Stimulated activated CD4-positive, alpha-beta T cell treated with anti-CD3 and anti-CD28 coated beads, TNF-alpha, amount 100 ng/mL, for 48 hours (primary cell): ENCODE measurements at regions not wholly inside any gene's neighbourhood (a gene's known extent, or its start where the extent isn't known, plus 50 kb on each side); places are given as distances from the start of the nearest gene placed in this dataset.
"Not testable (repeated sequence)": the region's sequence is repeated elsewhere in the genome, so short reads cannot be mapped to it uniquely, and the experiment has no call there.

ENCODE experiments used
- DNase-seq, 3 donors: peaks; one replicate each; pipeline ENCODE4 v3.0.0-alpha.2; 2020; ENCODE audit warnings: low read depth in 3 of 3

DNA sequence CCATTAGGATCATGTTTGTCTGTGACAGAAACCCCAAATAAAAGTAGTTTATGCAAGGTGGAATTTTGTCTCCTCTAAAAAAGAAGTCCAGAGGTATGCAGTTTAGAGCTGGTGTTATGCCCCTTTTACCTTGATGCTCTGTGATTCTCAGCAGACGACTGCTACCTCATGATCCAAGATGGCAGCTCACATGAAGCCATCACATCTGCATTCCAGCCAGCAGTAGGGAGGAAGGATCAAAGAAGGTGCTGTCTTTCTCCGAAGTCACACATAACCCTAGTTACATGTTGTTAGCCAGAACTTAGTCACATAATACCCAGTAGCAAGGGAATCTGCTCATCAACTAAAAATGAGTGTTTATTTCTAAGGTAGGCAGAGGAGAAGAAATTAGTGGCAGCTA is 135.7 kb upstream of the HS3ST2 start:
- DNase-seq, result no peak

DNA sequence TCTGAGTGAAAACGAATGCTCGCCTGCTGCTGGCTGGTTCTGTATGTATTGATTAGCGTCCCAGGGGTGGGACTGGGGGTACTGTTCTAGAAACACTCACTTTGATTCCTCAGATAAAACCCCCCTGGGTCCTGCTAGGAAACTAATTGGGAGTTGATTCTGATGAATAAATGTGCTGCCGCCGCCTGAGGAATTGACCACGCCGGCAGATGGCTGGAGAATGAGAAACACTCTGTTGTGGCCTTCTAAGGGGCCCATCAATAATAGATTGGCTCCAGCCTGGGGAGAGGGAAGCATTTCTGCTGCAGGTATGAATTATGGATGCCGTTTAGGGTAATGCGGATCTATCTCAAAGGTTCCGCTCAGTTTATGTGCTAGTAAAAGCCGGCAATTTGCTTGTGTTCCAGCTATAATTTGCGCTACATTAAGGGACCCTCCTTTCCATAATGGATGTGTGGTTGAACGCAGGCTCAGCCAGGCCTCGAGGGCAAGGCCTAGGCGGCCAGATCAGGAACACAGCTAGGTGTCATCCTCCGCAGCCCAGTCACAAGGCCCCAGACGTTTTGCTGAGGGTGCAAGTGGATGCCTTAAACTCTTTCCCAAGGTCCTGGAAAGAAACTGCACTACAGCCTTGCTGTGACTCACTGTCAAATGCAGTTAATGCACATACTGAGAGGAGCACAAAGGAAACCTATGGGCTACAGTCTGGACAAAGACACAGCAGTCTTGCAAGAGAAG is 132.2 kb upstream of the HS3ST2 start:
- DNase-seq, result no peak

DNA sequence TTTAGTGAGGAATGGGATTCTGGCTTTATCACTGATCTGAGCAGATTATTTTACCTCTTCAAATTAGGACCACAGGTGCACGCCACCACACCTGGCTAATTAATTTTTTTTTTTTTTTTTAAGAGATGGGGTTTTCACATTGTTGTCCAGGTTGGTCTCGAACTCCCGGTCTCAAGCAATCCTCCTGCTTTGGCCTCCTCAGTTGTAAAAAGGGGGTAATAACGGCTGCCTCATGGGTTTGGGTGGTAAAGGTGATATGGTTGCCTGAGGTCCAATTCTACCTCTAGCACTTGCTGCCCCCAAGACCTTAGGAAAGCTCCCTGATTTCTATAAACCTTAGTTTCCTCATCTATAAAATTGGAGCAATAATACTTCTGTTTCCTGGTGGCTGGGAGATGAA is 130.7 kb upstream of the HS3ST2 start:
- DNase-seq, result no peak

DNA sequence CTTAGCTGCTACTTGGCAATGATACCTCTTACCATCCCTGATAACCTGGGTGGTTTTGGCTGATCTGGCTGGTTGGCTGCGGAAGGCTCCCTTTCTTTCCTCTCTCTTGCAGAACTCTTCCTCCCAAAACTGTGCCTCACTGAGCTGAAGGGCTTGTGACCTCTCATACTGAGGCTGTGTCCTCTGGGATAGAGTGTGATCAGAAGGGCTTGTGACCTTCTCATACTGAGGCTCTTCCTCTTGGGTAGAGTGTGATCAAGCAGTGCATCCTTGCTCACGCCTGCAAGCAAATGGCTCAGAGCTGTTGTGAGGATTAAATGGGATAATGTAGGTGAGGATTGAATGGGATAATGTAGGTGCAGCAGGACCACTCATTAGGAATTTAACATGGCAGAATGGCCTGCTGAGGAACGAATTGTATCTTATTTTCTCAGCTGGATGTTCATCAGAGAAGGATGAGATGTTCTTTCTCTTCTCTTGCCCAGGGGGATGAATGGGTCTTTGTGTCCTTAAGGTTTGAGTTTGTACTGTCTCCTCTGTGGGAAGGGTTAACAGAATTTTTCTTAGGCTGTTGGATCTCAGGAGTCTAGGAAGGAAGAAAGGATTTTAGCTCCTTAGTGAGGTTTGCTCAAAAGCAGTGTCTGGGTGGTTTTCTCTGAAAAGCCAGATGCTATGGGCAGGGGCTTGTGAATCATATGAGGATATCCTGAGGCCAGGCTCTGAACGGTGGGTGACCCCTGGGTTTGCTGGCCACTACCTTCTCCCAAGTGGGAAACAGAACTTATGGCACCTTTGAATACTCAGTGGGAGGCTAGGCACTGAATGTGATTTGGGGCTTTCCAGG is 130.0 kb upstream of the HS3ST2 start:
- DNase-seq, result no peak

DNA sequence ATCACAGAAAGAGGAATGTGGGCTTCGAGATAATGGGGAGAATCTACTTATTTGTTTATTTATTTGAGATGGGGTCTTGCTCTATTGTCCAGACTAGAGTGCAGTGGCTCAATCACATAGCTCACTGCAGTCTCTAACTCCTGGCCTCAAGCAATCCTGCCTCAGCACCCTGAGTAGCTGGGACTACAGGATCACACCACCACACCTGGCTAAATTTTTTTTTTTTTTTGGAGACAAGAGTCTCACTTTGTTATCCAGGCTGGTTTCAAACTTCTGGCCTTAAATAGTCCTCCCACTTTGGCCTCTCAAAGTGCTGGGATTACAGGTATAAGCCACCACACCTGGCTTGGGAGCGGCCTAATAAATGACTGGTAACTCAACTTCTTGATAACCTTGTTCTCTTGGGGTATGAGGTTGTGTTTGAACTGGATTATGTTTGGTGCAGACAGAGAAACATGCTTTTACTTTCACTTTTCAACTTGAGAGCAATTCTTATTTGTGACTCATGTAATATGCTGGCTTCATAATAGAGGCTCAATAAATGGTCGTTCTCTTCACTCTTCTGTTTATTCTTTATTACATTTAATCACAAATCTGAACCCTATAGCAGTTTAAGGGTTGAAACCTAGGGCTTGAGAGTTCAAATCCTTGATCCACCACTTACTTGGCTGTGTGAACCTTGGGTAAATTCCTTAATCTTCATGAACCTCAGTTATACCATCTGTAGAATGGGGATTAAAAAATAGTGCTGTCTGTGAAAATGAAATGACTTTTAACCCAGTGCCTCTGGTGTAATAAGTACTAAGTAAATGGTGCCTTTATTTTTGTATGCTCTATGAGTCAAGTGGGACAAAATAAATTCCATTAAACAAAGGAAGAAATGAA is 129.1 kb upstream of the HS3ST2 start:
- DNase-seq, result no peak

DNA sequence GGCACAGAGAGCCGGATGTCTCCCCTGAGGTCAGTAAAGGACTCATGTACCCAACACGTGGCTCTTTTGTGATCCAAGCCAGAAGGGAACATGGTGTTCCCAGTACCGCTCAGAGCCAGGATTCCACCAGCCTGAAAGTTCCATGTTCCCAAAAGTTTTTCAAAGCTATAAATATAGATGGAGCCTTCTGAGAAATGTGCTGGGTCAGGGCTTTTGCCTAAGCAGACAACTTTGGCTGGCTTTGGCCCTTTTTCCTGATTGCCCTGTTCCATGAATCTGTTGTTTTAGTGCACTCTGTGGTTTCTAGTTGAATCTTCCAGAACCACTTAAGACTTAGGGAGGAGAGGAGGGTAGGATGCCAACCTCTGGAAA is 128.5 kb upstream of the HS3ST2 start:
- no peak for DNase-seq

DNA sequence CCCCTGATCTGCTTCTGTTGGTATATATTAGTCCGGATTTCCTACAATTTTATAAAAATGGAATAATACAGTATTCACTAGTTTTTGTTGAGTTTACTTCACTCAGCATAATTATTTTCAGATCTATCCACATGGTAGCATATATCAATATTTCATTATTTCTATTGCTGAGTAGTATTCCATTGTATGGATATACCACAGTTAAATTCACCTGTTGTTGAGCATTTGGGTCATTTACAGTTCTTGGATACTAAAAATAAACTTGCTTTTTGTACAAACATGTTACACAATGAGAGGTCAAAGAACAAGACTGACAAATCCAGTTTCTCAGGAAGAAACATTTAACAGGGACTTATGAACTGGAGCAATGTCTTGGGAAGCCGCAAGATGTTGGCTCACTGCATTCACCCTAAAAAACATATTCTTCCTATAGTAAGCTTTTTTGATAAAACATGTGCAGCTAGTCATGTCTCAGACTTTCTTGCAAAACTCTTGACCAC is 126.9 kb upstream of the HS3ST2 start:
- DNase-seq, result no peak

DNA sequence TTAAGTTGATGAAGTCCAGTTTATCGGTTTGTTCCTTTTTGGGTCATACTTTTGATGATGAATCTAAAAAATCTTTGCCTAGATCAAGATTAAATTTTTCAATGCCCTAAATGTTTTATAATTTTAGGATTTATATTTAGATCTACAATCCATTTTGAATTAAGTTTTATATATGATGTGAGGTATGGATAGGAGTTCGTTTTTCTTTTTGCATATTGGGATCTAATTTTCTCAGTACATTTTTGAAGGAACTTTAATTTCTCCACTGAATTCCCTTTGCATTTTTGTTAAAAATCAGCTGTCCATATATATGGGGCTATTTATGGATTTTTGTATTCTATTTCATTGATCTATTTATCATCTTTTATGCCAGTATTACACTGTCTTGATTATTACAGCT is 125.5 kb upstream of the HS3ST2 start:
- no peak for DNase-seq

DNA sequence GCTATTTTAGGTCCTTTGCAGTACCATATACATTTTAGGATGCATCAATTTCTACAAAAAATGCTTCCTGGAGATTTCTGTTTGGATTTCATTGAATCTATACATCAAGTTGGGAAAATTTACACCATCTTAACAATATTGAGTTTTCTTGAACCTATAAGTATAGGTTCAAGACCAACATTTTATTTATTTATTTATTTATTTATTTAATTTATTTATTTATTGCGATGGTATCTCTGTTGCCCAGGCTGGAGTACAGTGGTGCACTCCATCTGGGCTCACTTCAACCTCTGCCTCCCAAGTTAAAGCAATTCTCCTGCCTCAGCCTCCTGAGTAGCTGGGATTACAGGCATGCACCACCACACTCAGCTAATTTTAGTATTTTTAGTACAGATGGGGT is 125.0 kb upstream of the HS3ST2 start:
- DNase-seq, result no peak

DNA sequence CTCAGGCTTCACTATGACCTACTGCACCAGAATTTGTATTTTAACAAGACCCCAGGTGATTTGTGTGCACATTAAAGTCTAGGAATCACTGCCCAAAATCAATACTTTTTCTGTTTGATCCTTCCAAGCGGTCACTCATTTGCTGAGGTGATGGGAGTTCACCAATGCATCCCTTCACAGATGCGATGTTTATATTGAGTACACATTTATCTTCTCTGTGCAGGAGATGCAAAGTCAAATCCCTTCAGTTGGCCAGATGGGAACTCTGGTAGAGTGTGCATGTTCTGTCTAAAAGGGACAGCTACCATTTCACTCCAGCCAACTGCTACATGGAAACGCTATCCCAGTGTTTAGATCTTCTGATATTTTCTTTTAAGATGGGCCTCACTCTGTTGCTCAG is 122.6 kb upstream of the HS3ST2 start:
- no peak for DNase-seq

DNA sequence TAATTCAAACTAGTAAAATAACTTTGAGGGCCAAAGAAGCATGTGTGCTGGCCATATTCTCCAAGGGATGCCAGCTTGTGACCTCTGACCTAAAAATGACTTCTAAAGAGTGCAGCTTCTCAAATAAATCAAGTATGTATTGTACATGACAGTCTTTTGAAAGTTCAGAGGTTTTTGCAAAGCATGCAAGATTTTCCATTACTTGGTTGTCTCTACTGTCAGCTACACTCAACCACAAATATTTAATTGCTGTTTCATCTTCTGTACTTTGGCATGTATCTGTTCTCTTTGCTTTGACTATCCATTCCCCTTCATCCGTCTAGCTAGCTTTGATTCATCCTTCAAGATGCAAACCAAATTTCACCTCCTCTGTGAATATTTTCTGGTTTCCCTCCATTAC is 121.9 kb upstream of the HS3ST2 start:
- DNase-seq, result no peak

DNA sequence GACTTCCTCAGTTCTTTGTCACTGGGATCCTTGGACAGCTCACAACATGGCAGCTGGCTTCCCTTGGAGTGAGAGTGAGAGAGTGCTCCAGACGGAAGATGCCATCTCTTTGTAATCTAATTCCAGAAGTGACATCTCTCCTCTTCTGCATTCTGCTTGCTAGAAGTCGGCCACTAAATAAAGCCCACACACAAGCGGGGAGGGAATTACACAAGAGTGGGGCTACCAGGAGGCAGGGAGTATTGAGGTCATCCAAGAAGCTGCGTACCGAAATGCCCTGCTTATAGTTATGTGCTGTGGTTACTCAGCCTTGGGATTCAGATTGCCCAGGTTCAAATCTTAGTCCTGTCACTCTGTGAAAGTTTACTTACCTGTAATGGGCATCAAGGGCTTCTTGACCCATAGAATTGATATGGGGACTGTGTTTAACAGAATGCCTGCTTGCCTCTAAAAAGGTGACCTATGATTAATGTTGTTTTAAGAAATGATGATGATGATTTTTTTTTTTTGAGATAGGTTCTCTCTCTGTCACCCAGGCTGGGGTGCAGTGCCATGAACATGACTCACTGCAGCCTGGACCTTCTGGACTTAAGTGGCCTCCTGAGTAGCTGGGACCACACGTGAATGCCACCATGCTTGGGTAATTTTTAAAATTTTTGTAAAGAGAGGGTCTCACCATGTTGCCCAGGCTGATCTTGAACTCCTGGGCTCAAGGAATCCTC is 120.9 kb upstream of the HS3ST2 start:
- DNase-seq, result no peak

DNA sequence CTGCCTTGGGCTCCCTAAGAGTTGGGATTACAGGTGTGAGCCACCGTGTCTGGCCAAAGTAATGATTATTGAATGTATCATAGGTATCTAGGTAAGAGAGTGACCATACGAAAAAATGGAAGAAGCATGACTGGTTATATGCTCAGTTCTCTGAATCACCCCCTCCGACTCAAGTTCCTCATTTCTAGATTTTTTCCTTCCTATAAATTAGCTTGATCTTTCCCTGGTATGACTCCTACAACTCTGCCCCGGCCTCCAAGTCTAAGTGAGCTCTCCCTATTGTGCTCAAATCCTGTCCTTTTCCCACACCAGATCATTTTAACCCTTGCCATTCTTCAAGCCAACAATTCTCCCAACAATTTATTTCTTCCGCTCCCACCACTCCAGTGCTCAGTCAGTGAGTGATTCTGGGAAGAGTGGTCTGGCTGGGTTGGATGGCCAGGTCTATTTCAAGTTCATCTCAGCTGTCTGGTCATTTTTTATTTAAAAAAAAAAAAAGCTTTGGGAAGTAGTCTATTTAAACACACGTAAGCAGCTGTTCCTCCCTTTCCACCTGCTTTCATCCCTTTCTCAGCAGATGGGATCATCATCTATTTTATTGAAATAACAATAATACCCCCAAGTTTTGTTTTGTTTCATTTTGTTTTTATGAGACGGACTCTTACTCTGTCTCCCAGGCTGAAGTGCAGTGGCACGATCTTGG is 120.2 kb upstream of the HS3ST2 start:
- DNase-seq, result no peak

DNA sequence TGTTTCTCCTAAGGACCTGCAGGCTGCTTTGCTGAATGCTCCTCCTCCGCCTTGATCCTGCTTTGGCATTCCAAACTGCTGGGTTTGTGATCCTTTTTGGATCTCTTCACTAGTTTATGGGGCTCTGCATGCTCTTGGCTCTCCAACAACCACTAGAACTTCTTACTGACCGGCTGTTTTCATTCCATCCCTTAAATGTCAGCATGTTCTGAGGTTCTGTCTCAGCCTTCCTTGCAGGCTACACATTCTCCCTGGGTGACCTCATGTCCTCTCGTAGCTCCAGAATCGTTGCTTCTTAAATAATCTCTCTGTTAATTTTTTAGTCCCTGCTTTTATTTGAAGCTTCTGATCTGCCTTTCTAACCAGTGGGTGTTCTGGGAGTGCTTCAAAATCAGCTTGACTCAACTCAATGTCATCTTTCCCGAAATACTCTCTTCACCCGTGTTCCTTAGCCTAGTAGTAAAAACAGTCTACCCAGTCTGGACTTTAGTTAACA is 119.0 kb upstream of the HS3ST2 start:
- no peak for DNase-seq

DNA sequence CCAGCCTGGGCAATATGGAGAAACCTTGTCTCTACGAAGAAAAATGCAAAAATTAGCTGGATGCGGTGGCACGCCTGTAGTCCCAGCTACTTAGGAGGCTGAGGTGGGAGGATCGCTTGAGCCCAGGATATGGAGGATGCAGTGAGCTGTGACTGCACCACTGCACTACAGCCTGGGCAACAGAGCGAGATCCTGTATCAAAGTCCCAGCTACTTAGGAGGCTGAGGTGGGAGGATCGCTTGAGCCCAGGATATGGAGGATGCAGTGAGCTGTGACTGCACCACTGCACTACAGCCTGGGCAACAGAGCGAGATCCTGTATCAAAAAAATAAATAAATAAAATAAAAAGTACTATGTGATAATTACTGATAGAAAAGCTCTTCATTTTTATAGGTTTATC is 118.2 kb upstream of the HS3ST2 start:
- not testable (repeated sequence) for DNase-seq

DNA sequence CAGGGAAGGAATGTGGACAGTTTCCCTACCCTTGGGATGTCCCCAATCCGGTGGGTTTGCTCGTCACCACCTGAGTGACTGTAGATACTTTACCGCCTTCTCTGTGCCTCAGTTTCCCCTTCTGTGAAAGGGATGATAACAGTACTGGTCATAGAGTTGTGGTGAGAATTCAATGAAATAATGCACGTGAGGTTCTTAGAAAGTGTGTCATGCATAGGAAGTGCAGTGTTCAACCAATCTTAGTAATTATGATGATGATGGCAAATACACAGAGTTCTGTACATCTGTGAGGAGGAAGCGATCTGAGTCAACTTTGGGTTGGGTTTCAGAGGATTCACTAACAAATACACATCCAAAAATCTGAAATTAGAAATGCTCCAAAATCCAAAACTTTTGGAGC is 114.6 kb upstream of the HS3ST2 start:
- DNase-seq, result no peak

DNA sequence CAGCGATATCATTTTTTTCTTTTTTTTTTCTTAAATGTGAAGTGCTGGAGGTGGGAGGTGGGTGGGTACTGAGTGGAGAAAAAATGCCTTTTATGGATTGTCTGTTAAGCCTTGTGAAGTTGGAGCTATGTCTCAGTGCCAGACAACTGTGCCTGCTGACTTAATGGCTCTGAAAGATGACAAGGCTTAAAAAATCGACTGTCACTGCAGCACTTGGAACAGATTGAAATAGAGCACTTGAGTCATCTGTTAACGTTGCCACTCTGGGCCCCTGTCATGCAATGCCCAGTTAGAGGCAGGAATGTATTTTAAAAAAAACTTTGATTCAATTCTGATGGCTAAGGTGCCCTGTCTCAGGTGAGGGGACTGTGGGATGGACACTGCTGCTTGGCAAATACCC is 108.2 kb upstream of the HS3ST2 start:
- DNase-seq, result no peak

DNA sequence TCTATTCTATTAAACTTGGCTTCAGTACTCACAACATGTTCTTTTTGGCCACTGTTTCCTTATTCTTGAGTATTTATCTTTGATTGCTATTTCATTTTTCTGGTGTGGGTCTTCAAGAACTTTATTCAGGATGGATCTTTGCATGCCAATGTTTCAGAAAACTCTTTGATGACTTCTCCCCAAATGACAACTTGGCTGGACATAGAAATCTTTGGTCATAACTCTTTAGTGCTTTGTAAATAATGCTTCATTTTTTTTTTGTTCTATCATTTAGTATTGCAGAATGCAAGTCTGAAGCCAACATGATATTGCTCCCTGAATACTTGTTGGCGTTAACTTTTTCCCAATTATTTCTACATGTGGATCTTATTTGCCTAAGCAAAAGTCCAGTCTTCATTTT is 103.6 kb upstream of the HS3ST2 start:
- no peak for DNase-seq

DNA sequence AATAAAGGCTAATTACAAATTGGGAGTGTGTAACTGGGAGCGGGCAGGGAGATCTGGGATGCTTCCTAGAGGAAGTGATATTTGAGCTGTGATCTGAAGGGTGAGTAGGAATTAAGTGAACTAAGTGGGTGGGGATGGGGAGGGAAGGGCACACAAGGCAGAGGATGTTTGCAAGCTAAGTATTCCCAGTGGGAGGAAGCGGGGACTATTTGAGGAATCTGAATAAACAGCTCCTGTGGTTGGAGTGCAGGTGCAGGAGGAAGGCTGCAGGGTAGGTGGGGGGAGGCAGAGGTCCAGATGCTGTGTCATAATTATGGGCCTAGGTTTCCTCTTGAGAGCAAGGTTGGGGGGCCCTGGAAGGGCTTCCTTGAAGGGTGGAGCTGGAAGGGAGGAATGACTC is 102.1 kb upstream of the HS3ST2 start:
- DNase-seq, result no peak

DNA sequence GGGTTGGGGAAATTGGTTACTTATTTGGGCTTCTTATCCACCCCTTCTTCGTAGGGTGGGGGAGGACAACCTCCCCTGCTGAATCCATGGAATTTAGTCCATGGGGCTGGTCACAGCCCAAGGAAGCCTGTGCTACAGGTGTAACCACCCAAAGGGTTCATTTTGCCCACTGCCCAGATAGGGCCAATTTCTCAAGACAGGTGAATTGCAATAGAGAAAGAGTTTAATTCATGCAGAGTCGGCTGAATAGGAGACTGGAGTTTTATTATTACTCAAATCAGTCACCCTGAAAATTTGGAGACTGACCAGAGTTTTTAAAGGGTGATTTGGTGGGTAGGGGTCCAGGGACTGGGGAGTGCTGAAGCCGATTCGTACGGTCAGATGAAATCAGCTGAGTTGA is 101.5 kb upstream of the HS3ST2 start:
- DNase-seq, result no peak

DNA sequence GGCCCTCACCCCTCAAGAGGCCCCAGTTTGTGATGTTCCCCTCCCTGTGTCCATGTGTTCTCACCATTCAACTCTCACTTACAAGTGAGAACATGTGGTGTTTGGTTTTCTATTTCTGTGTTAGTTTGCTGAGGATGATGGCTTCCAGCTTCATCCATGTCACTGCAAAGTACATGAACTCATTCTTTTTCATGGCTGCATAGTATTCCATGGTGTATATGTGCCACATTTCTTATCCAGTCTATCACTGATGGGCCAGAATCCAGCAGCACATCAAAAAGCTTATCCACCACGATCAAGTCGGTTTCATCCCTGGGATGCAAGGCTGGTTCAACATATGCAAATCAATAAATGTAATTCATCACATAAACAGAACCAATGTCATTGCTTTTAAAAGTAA is 95.4 kb upstream of the HS3ST2 start:
- DNase-seq, result not testable (repeated sequence)
